CD4-positive, alpha-beta T cell treated with Interleukin-12 subunit alpha and Interleukin-12 subunit beta, for 1 hour (primary cell): ENCODE measurements at regions not wholly inside any gene's neighbourhood (a gene's known extent, or its start where the extent isn't known, plus 50 kb on each side); places are given as distances from the start of the nearest gene placed in this dataset.

ENCODE experiments used
- DNase-seq: peaks from one replicate; pipeline ENCODE4 v3.0.0-alpha.2; 2020

DNA sequence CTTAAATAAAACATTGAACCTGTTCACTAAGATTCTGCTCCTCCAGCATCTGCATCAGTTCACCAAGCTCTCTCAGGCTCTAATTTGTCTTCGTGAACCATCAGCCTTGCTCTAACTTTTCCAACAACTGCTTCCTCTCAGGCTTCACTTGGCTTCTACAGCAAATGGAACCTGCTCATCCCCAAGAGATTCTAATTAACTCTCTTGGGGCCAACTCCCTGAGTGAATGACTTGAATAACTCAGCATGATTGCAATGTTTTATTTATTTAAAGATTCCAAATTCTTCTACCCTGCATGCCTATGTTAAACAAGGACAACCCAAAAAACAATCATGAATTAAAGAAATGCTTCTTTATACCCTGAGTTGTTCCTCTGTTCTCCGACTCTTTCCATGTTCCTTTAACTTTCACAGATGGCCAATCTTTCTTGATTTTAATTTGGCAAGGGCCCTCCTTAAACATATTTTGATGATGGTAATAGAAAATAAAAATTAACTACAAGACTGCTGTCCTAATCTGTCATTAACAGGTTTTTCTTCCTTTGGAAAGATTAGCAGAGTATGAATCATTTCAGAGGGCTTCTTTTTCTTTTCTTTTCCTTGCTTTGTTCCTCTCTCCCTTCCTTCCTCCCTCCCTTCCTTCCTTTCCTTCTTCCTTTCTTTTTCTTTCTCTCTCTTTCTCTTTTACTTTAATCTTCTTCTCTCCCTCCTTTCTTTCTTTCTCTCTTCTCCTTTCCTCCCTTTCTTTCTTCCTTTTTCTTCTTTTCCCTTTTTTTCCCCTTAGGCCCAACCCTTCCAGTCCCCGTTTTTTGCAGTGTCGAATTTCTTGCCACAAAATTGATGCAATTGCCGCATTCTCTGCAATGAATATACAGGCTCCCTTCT is 195.0 kb upstream of the RHOBTB1 start:
- DNase-seq, result no peak

- no peak for DNase-seq
Observed at GRCh38 chr10:61136139-61136538, 192.2 kb upstream of the RHOBTB1 start.

DNA sequence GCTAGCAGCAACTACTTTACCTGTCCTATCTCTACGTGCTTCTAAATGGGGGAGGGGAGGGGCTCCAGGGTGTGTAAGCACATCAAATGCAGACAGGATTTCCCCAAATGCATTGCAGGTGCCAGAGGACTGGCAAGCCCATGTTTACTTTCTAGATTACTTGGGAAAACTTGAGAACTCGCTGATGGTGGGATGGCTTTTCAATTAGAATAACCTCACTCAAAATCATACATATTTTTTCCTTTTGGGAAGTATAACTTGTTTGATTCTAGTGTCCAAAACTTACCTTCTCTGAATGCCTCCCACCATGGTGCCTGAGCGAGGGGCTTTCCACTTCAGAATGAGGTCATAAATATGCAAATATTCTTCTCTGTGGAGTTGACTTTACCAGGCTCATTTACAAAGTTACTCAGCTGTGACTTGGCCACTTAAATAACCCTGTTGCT is 191.3 kb upstream of the RHOBTB1 start:
- DNase-seq, result no peak

DNA sequence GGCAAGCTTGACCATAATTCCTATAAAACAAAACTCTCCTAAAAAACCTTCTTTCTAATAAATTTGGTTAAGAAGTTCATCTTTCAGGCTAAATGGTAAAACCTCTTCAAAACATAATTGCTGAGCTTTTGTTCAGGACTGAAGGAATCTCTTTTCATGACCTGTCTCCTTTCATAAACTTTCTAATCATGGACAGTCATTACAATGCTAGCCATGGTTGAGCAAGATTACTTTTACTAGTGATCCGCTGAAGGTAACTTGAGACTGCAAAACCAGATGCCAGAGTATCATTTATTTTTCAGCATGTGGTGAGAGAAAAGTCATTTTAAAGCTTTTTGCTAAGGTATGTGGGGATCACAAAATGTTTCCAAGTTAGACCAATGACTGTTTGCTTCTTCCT is 186.4 kb upstream of the RHOBTB1 start:
- no peak for DNase-seq

GRCh38 chr10:61128196-61128595 is 184.2 kb upstream of the RHOBTB1 start:
- no peak for DNase-seq

- no peak for DNase-seq
Observed at GRCh38 chr10:61125560-61126170, 181.7 kb upstream of the RHOBTB1 start.

DNA sequence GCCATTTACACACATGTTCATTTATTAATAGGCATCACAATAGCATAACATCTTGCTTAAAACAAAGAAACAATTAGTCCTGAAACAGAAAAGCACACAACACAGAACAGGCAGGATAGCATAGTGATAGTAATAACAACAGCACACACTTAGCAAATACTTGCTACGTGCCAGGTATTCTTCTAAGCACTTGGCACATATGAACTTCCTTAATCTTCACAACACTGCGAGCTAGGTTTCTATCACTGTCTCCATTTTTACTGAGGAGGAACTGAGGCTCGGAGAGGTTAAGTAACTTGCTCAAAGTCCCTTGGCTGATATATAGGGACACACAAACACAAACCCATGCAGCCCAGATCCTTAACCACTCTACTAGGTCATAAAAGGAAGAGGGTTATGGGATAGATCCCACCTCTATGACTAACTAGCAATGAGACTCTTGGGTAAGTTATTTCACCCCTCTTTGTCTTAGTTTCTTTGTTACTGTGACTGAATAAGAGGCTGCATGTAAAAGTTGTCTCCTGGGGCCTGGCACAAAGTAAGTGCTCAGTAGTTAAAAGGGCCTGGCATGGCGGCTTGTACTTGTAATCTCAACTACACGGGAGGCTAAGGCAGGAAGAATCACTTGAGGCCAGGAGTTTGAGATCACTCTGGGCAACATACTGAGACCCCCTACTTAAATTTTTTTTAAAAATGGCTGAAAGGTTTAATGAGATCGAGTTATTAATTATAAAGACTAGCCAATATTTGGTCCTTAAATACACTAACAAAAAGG is 181.0 kb upstream of the RHOBTB1 start:
- no peak for DNase-seq

DNA sequence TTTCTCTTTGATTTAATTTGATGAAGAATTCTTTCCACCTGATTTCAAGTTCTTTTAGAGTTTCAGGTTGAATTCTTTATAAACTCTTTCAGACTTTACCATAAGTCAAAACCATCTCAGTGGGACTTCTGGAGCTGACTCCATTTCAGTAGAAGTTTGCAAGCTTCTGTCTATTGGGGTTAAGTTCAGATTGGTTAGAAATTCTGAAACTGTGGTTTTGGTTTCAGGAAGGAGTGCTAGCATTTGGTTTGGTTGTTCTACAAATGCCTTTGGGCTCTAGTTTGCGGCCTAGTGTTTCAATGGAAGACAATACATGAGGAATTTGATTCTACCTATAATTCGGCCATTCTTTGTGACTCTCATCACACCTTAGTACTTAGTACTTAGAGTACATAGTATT is 176.8 kb upstream of the RHOBTB1 start:
- DNase-seq, result no peak

- DNase-seq, result no peak
Observed at GRCh38 chr10:61119573-61119972, 175.6 kb upstream of the RHOBTB1 start.

DNA sequence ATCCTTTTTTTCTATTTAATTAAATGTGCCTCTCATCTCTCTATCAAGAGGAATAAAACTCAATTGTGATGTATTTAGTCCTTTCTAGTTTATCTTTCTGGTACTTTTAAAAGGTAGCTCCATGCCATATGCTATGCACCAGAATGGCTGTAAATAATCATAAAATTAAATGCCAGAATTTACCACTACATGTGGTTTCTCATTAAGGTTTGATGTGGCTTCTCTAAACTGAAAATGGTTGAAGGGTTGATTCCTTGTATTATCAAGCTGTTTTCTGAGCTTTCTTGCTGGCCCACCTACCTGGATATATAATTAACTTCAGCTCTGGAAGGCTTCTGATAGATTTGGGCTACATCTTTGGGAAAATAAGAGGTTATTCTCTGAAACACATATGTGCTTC is 171.9 kb upstream of the RHOBTB1 start:
- DNase-seq, result no peak

DNA sequence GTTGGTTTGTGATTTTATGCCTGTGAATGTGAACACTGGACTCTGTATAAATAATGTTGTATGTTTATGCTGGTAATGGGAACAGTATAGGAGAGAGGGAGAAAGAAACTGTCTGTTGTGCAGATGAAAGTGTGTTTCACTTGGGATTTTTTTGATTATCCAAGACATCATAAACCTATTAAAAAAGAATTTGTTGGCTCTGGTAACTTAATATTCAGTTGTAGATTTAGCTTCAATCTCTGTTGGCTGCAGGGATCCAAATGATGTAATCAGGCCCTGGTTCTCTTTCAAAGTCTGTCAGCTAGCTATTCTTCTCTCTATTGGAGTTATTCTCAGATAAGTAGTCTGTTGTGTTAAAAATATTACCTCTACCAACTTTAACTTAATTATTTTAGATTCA is 168.8 kb upstream of the RHOBTB1 start:
- no peak for DNase-seq

GRCh38 chr10:61110936-61111335 is 167.0 kb upstream of the RHOBTB1 start:
- no peak for DNase-seq

DNA sequence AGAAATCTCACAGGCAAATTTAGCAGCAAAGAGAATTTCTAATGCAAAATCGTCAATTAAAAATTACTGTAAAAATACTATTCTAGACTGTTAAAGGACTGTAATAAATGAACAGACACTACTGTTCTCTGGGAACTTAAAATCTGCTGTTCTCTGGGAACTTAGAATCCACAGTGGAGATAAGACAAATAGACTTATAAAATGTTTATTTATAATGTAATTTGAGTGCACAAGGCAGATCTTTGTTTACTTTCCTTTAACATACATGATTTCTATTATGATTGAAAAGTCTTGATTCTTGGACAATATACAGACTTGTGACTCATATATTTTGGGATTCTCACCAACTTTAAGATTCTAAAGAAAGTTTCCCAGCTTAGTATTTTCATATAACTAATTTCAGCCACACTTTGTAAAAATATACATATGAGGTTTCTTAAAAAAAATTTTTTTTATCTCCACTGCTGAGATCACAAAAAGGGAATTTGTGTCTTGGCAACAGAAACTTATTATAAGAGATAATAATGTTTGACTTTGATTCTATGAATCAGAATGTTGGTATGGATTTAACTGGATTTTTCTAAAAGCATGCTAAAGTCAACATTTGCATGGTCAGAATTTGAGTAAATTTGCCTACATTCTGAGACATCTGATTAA is 166.3 kb upstream of the RHOBTB1 start:
- DNase-seq, result no peak

DNA sequence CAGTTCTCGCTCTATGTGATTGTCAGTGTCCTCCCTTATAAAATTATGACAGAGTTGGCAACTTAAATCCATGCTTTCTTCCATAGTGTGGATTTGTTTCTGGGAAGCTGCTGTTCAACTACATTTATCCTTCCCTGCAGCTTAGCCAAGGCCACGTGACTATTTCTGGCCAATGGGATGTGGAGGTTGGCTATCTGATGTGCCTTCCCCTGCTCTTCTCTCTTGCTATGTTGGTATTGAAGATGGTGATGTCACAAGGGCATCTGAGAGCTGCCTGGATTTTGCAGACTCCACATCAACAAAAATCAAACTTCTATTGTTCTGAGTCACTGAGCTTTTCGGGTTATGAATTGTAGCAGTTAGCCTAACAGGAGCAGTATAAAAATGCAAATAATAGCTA is 164.9 kb upstream of the RHOBTB1 start:
- no peak for DNase-seq

DNA sequence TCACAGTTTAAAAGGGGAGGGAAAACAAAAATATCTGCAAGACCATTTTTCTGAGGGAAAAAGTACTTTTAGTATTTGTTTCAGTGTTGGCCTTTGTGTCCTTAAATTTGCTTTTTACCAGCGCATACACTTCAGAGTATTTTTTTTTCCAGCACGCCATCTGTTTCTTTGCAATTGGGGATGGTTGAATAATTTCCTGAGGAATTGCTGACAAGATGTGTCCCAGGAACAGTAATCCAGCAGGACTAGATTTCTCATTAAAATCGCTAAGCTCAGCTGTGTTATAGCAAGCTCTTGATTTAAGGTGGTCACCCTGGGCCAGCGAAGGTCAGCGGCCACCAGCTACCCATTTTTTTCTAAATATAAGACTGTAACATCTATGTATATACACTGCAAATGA is 156.9 kb upstream of the RHOBTB1 start:
- DNase-seq, result no peak

DNA sequence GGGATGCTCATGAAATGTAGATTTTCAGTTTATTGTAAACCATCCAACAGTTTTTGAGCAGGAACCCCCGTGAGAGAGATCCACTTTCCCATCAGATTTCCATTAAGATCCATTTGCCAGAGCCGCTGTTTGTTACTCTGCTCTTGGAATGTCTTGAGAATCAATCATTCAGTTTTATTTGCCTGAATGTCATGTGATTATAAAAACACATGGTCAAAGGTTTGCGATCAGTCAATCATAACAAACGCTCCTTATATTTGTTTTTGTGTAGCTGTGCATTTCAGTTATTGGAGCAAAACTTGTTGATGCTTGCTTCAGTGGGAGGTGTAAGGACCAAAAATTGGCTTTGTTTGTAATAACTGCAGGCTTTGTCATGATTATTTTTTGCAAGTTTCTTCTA is 155.8 kb upstream of the RHOBTB1 start:
- DNase-seq, result no peak

- no peak for DNase-seq
Observed at GRCh38 chr10:61098966-61099365, 155.0 kb upstream of the RHOBTB1 start.

- DNase-seq, result no peak
Observed at GRCh38 chr10:61097026-61097425, 153.0 kb upstream of the RHOBTB1 start.

GRCh38 chr10:61096056-61096455 is 152.1 kb upstream of the RHOBTB1 start:
- DNase-seq, result no peak

DNA sequence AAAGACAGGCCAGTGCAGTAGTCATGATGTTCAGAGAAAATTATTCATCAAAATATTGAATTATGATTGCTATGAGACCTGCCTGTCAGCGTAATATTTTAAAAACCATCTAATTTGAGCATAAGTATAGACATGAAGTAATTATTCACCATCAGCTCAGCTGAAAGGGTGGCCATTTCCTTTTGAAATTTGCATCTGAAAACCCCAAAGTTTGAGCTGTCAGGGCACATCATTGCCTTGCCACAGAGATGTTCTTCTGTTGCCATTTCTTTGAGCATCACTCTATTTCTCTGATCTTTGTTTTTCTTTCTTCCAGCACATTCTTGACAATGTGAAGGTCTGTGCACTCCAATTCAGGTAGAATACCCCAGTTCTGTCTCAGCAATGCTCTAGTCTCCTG is 147.5 kb upstream of the RHOBTB1 start:
- no peak for DNase-seq

- no peak for DNase-seq
Observed at GRCh38 chr10:61089251-61089650, 145.3 kb upstream of the RHOBTB1 start.

GRCh38 chr10:61084493-61084892 is 140.5 kb upstream of the RHOBTB1 start:
- no peak for DNase-seq

DNA sequence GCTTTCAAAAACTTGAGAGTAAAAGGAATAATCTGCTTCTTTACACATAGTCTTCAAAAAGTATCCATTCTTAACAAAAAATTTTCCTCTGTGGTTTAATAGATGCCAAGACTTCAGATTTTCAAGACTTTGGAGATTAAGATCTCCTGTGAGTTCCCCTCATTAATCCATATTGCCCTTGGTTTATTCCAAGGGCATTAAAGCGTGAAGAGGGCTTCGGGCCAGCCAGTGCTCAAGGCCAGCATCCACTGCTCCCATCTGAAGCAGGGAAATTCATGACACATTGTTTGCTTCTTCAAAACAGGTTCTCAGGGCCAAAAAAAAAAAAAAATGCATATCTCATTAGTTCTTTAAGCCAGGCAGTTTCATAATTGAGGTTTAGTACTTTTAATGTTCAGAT is 137.3 kb upstream of the RHOBTB1 start:
- DNase-seq, result no peak
